ENCODE measurements at regions not wholly inside any gene's neighbourhood (a gene's known extent, or its start where the extent isn't known, plus 50 kb on each side); places are given as distances from the start of the nearest gene placed in this dataset.
A peak's percentile ranks its signal among the peaks of the same experiment; 100 is the strongest.

GRCh38 chr11:109864151-109864661 is 229.0 kb upstream of the ZC3H12C start:
- DNase-seq (ENCODE audit: low spot score) = no peak

- DNase-seq (ENCODE audit: low spot score) = no peak
Measured at GRCh38 chr11:109864834-109865547, 228.2 kb upstream of the ZC3H12C start.

- DNase-seq (ENCODE audit: low spot score) = peak; percentile 14
Measured at GRCh38 chr11:109865548-109866186, 227.5 kb upstream of the ZC3H12C start.

- no peak for DNase-seq (ENCODE audit: low spot score)
Measured at GRCh38 chr11:109867784-109868183, 225.4 kb upstream of the ZC3H12C start.

- no peak for DNase-seq (ENCODE audit: low spot score)
Measured at GRCh38 chr11:109869536-109869935, 223.7 kb upstream of the ZC3H12C start.

GRCh38 chr11:109870297-109870696 is 222.9 kb upstream of the ZC3H12C start:
- no peak for DNase-seq (ENCODE audit: low spot score)

GRCh38 chr11:109877043-109877442 is 216.1 kb upstream of the ZC3H12C start:
- DNase-seq (ENCODE audit: low spot score) = no peak

- DNase-seq (ENCODE audit: low spot score) = no peak
Measured at GRCh38 chr11:109884501-109884900, 208.7 kb upstream of the ZC3H12C start.

GRCh38 chr11:109885006-109885405 is 208.2 kb upstream of the ZC3H12C start:
- no peak for DNase-seq (ENCODE audit: low spot score)

- no peak for DNase-seq (ENCODE audit: low spot score)
Measured at GRCh38 chr11:109892321-109892794, 200.8 kb upstream of the ZC3H12C start.

- no peak for DNase-seq (ENCODE audit: low spot score)
Measured at GRCh38 chr11:109894242-109894641, 198.9 kb upstream of the ZC3H12C start.

- DNase-seq (ENCODE audit: low spot score) = no peak
Measured at GRCh38 chr11:109898592-109898991, 194.6 kb upstream of the ZC3H12C start.

- no peak for DNase-seq (ENCODE audit: low spot score)
Measured at GRCh38 chr11:109902764-109903433, 190.3 kb upstream of the ZC3H12C start.

GRCh38 chr11:109911488-109911887 is 181.7 kb upstream of the ZC3H12C start:
- DNase-seq (ENCODE audit: low spot score) = no peak

- no peak for DNase-seq (ENCODE audit: low spot score)
Measured at GRCh38 chr11:109914038-109914437, 179.2 kb upstream of the ZC3H12C start.

GRCh38 chr11:109914809-109915653 is 178.2 kb upstream of the ZC3H12C start:
- no peak for DNase-seq (ENCODE audit: low spot score)

- no peak for DNase-seq (ENCODE audit: low spot score)
Measured at GRCh38 chr11:109926941-109927340, 166.3 kb upstream of the ZC3H12C start.

GRCh38 chr11:109929308-109929707 is 163.9 kb upstream of the ZC3H12C start:
- no peak for DNase-seq (ENCODE audit: low spot score)

- no peak for DNase-seq (ENCODE audit: low spot score)
Measured at GRCh38 chr11:109933126-109933525, 160.1 kb upstream of the ZC3H12C start.

- DNase-seq (ENCODE audit: low spot score) = no peak
Measured at GRCh38 chr11:109934151-109934550, 159.0 kb upstream of the ZC3H12C start.

GRCh38 chr11:109936661-109937180 is 156.5 kb upstream of the ZC3H12C start:
- no peak for DNase-seq (ENCODE audit: low spot score)

GRCh38 chr11:109937968-109938367 is 155.2 kb upstream of the ZC3H12C start:
- no peak for DNase-seq (ENCODE audit: low spot score)

All from AG08395 (cell line).